ENCODE measurements at regions not wholly inside any gene's neighbourhood (a gene's known extent, or its start where the extent isn't known, plus 50 kb on each side); places are given as distances from the start of the nearest gene placed in this dataset.
A peak's percentile ranks its signal among the peaks of the same experiment; 100 is the strongest.

DNA sequence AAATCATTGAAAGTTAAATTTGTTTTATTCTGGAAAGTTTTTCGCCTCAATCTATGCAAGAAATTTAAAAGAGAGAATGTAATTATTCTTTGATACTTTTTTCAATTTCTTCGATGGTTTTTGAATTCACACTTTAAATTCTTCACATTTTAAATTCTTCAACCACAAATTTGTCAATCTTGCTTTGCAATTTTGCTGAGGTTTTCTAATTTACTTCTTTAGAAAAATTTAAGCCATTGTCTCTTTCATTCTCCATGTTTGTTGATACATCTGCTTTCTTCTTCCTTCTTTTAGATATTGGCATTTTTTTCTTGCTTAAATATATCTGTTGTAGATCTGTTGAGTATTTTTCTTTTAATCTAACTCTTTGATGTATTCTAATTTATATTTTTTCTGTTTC is 301.9 kb upstream of the DSEL start:
- Histone ChIP-seq H3K36me3 (ENCODE audit: control insufficient read depth in 2 of 3, insufficient read depth in 3 of 3, low read length in 3 of 3) (no peaks in the 10 kb centered on the region), H3K27ac (ENCODE audit: low read depth in 2 of 2, low read length in 2 of 2) (no peak overlapping the region), H3K27me3 (ENCODE audit: control insufficient read depth, insufficient read depth, low read length) (no peaks in the 10 kb centered on the region), H3K9me3 (ENCODE audit: control insufficient read depth in 2 of 3, insufficient read depth in 1 of 3, low read length in 3 of 3) (no peaks in the 10 kb centered on the region), H3K9ac (ENCODE audit: low read length in 3 of 3) (no peak overlapping the region), H3K4me3 (ENCODE audit: low read length in 3 of 3) (no peak overlapping the region), H3K4me1 (ENCODE audit: control insufficient read depth in 2 of 3, insufficient read depth in 2 of 3, low read depth in 1 of 3, low read length in 3 of 3) (no peaks in the 10 kb centered on the region)
- intact Hi-C loops (cut with DNase I), result no loop called here
- TF ChIP-seq, protein P1, sequence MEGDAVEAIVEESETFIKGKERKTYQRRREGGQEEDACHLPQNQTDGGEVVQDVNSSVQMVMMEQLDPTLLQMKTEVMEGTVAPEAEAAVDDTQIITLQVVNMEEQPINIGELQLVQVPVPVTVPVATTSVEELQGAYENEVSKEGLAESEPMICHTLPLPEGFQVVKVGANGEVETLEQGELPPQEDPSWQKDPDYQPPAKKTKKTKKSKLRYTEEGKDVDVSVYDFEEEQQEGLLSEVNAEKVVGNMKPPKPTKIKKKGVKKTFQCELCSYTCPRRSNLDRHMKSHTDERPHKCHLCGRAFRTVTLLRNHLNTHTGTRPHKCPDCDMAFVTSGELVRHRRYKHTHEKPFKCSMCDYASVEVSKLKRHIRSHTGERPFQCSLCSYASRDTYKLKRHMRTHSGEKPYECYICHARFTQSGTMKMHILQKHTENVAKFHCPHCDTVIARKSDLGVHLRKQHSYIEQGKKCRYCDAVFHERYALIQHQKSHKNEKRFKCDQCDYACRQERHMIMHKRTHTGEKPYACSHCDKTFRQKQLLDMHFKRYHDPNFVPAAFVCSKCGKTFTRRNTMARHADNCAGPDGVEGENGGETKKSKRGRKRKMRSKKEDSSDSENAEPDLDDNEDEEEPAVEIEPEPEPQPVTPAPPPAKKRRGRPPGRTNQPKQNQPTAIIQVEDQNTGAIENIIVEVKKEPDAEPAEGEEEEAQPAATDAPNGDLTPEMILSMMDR (IDR thresholded peaks at IDR 0.05; ENCODE audit: borderline replicate concordance, extremely low read depth, insufficient read depth), result no peak
- FAIRE-seq (peak; percentile 46), DNase-seq (no peak)

DNA sequence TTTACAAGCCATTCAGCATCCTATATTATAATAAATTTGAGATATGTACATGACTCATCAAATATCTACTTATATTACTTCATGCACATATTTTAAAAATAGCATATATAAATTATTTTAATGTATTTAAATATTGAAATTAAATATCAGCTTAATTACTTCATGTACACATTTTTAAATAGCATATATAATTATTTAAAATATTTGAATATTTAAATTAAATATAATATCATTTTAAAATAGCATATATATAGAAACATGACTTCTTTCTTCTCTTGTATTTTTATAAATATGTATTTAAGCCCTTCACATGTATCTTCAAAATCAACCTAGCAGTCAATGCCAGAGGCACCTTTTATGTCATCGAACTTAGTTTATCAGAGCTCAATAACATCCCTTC is 298.8 kb upstream of the DSEL start:
- H3K4me3 ChIP-seq (ENCODE audit: low read length in 3 of 3), result no peak overlapping the region
- no peaks in the 10 kb centered on the region for H3K9me3 ChIP-seq (ENCODE audit: control insufficient read depth in 2 of 3, insufficient read depth in 1 of 3, low read length in 3 of 3)
- H3K4me1 ChIP-seq (ENCODE audit: control insufficient read depth in 2 of 3, insufficient read depth in 2 of 3, low read depth in 1 of 3, low read length in 3 of 3), result no peaks in the 10 kb centered on the region
- no peak overlapping the region for H3K27ac ChIP-seq (ENCODE audit: low read depth in 2 of 2, low read length in 2 of 2)
- intact Hi-C loops (cut with DNase I), result no loop called here
- TF ChIP-seq, protein P1 (IDR thresholded peaks at IDR 0.05; ENCODE audit: borderline replicate concordance, extremely low read depth, insufficient read depth), result no peak
- H3K36me3 ChIP-seq (ENCODE audit: control insufficient read depth in 2 of 3, insufficient read depth in 3 of 3, low read length in 3 of 3), result no peaks in the 10 kb centered on the region
- peak; percentile 96 for FAIRE-seq
- no peak overlapping the region for H3K9ac ChIP-seq (ENCODE audit: low read length in 3 of 3)
- no peaks in the 10 kb centered on the region for H3K27me3 ChIP-seq (ENCODE audit: control insufficient read depth, insufficient read depth, low read length)
- DNase-seq, result no peak

DNA sequence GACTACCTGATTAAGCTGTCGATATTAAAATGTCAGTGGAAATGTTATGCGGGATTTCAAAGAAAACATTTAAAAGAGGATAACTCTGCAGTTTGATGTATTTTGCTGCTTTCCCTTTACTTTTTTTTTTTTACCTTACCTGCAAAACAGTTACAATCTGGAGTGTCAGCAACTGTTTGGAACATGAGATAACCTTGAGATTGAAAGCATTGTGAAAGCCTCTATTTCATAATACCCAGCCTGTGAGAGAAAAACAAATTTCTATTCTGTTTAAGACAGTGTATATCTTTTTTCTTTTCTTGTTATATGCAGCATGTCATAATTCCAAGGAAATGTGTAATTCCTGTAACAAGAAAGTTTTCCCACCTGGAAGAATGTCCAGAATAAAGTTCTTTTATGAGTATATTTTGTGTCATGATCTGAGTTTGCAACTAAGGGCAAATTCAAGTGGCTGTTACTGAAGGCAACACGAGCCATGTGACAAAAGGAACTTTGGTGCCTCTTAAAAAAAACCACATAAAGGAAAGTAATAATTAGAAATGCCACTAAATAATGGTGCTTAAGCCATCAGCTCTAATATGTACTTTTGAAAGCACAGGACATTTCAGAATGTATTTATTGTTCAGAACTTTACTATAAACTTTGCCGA is 297.0 kb upstream of the DSEL start:
- H3K27ac ChIP-seq (ENCODE audit: low read depth in 2 of 2, low read length in 2 of 2), result no peak overlapping the region
- H3K4me3 ChIP-seq (ENCODE audit: low read length in 3 of 3), result no peak overlapping the region
- intact Hi-C loops (cut with DNase I), result no loop called here
- DNase-seq (no peak), FAIRE-seq (no peak)
- no peaks in the 10 kb centered on the region for H3K36me3 ChIP-seq (ENCODE audit: control insufficient read depth in 2 of 3, insufficient read depth in 3 of 3, low read length in 3 of 3)
- TF ChIP-seq, protein P1 (IDR thresholded peaks at IDR 0.05; ENCODE audit: borderline replicate concordance, extremely low read depth, insufficient read depth), result no peak
- no peaks in the 10 kb centered on the region for H3K9me3 ChIP-seq (ENCODE audit: control insufficient read depth in 2 of 3, insufficient read depth in 1 of 3, low read length in 3 of 3)
- H3K27me3 ChIP-seq (ENCODE audit: control insufficient read depth, insufficient read depth, low read length), result no peaks in the 10 kb centered on the region
- H3K9ac ChIP-seq (ENCODE audit: low read length in 3 of 3), result no peak overlapping the region
- H3K4me1 ChIP-seq (ENCODE audit: control insufficient read depth in 2 of 3, insufficient read depth in 2 of 3, low read depth in 1 of 3, low read length in 3 of 3), result no peaks in the 10 kb centered on the region

DNA sequence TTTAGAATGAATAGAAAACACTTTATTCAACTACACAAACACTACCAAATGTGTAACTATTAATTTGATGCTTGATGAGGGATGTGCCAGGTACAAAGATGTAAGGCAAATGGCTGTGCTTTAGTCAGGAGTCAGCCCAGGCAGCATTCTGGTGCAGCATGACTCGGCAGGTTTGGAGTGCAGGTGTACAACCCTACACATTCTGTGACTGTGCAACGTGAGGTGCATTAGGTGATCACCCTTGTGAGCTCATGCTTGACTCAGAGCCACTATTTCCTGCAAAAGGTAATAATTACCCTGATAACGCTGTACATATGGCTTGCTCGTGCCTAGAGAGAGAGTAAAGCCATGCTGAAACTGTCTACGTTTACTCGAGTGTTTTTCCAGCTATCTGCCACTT is 288.7 kb upstream of the DSEL start:
- DNase-seq (no peak), FAIRE-seq (no peak)
- Histone ChIP-seq H3K27me3 (ENCODE audit: control insufficient read depth, insufficient read depth, low read length) (no peaks in the 10 kb centered on the region), H3K4me3 (ENCODE audit: low read length in 3 of 3) (no peak overlapping the region), H3K27ac (ENCODE audit: low read depth in 2 of 2, low read length in 2 of 2) (no peak overlapping the region), H3K36me3 (ENCODE audit: control insufficient read depth in 2 of 3, insufficient read depth in 3 of 3, low read length in 3 of 3) (no peaks in the 10 kb centered on the region), H3K9ac (ENCODE audit: low read length in 3 of 3) (no peak overlapping the region), H3K4me1 (ENCODE audit: control insufficient read depth in 2 of 3, insufficient read depth in 2 of 3, low read depth in 1 of 3, low read length in 3 of 3) (no peaks in the 10 kb centered on the region), H3K9me3 (ENCODE audit: control insufficient read depth in 2 of 3, insufficient read depth in 1 of 3, low read length in 3 of 3) (no peaks in the 10 kb centered on the region)
- TF ChIP-seq, protein P1 (IDR thresholded peaks at IDR 0.05; ENCODE audit: borderline replicate concordance, extremely low read depth, insufficient read depth), result no peak
- intact Hi-C loops (cut with DNase I), result no loop called here
